GM12878 (cell line): ENCODE measurements at regions not wholly inside any gene's neighbourhood (a gene's known extent, or its start where the extent isn't known, plus 50 kb on each side); places are given as distances from the start of the nearest gene placed in this dataset.

ENCODE experiments used
- ATF3 ChIP-seq: IDR thresholded peaks from 2 replicates; pipeline ENCODE4 v1.6.1; 2011; ENCODE audit warnings: low read depth, mild to moderate bottlenecking, low read length, moderate library complexity, borderline replicate concordance; ENCODE audit errors: extremely low read depth
- HCFC1 ChIP-seq: fragments of 150-350 bp; IDR thresholded peaks from 2 replicates; pipeline ENCODE4 v1.6.1; 2014; ENCODE audit warnings: low read length
- REST ChIP-seq: IDR thresholded peaks from 2 replicates; pipeline ENCODE4 v1.6.1; 2012; ENCODE audit warnings: mild to moderate bottlenecking, low read depth, low read length
- SMC3 ChIP-seq: IDR thresholded peaks from 2 replicates; pipeline ENCODE4 v1.6.1; 2011; ENCODE audit warnings: low read length, improper control_type of control experiment, borderline replicate concordance
- SP1 ChIP-seq: IDR thresholded peaks from one replicate; pipeline ENCODE4 v1.6.1; 2011; ENCODE audit warnings: low read depth, low read length
- SPI1 ChIP-seq: IDR thresholded peaks from 2 replicates; pipeline ENCODE4 v1.6.1; 2011; ENCODE audit warnings: low read depth, mild to moderate bottlenecking, low read length, moderate library complexity, borderline replicate concordance; ENCODE audit not compliant: insufficient read depth
- TF ChIP-seq, protein P1 (sequence below), 3 experiments: IDR thresholded peaks in 2 of 3; conservative IDR thresholded peaks in 1 of 3; 2 replicates each; pipeline ENCODE4 v1.5.1; 2011; ENCODE audit warnings: low read depth in 3 of 3, low read length in 3 of 3, mild to moderate bottlenecking in 3 of 3, control low read depth in 2 of 3, moderate library complexity in 2 of 3, inconsistent platforms in 1 of 3, mixed read lengths in 1 of 3; ENCODE audit not compliant: control insufficient read depth in 2 of 3, insufficient read depth in 1 of 3; ENCODE audit errors: extremely low read depth in 1 of 3

DNA sequence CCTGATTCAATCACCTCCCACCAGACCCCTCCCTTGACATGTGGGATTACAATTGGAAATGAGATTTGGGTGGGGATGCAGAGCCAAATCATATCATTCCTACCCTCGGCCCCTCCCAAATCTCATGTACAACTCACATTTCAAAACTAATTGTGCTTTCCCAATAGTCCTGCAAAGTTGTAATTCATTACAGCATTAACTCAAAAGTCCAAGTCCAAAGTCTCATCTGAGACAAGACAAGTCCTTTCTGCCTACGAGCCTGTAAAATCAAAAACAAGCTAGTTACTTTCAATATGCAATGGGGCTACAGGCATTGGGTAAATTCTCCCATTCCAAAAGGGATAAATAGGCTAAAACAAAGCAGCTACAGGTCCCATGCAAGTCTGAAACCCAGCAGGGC, 634.6 kb downstream of the SLC6A15 start:
- TF ChIP-seq REST (no peak), SP1 (no peak), SMC3 (no peak), HCFC1 (no peak), SPI1 (no peak), ATF3 (no peak)
- TF ChIP-seq, protein P1, sequence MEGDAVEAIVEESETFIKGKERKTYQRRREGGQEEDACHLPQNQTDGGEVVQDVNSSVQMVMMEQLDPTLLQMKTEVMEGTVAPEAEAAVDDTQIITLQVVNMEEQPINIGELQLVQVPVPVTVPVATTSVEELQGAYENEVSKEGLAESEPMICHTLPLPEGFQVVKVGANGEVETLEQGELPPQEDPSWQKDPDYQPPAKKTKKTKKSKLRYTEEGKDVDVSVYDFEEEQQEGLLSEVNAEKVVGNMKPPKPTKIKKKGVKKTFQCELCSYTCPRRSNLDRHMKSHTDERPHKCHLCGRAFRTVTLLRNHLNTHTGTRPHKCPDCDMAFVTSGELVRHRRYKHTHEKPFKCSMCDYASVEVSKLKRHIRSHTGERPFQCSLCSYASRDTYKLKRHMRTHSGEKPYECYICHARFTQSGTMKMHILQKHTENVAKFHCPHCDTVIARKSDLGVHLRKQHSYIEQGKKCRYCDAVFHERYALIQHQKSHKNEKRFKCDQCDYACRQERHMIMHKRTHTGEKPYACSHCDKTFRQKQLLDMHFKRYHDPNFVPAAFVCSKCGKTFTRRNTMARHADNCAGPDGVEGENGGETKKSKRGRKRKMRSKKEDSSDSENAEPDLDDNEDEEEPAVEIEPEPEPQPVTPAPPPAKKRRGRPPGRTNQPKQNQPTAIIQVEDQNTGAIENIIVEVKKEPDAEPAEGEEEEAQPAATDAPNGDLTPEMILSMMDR (IDR thresholded peaks at IDR 0.05 in 2 of 3, conservative IDR thresholded peaks at IDR 0.05 in 1 of 3; ENCODE audit: control insufficient read depth in 2 of 3, extremely low read depth in 1 of 3, insufficient read depth in 1 of 3, low read depth in 3 of 3, low read length in 3 of 3): no peak
